ENCODE measurements at regions not wholly inside any gene's neighbourhood (a gene's known extent, or its start where the extent isn't known, plus 50 kb on each side); places are given as distances from the start of the nearest gene placed in this dataset.

GRCh38 chr20:40913224-40914185, 115.1 kb upstream of the TOP1 start:
- H3K9me2 ChIP-seq (replicated peaks; ENCODE audit: control insufficient read depth, low read length): no peaks in the 10 kb centered on the region
- H4K20me1 ChIP-seq (ENCODE audit: control insufficient read depth, insufficient read depth, low read depth, low read length): no peaks in the 10 kb centered on the region
- peaks cover 20% of the 10 kb centered on the region for H3K4me1 ChIP-seq (ENCODE audit: control insufficient read depth, low read length)
- no peak overlapping the region for H3K27ac ChIP-seq (ENCODE audit: low read depth, low read length)
- H3K9me3 ChIP-seq (ENCODE audit: control insufficient read depth, insufficient read depth, low read length): no peaks in the 10 kb centered on the region; the same call in 1 of the 2 replicates
- no peaks in the 10 kb centered on the region for H3K79me2 ChIP-seq (ENCODE audit: control insufficient read depth, low read length)
- H3K4me3 ChIP-seq (ENCODE audit: low read length): no peak overlapping the region
- H3K27me3 ChIP-seq (ENCODE audit: control insufficient read depth, low read length): no peaks in the 10 kb centered on the region
- TF ChIP-seq, protein P1, sequence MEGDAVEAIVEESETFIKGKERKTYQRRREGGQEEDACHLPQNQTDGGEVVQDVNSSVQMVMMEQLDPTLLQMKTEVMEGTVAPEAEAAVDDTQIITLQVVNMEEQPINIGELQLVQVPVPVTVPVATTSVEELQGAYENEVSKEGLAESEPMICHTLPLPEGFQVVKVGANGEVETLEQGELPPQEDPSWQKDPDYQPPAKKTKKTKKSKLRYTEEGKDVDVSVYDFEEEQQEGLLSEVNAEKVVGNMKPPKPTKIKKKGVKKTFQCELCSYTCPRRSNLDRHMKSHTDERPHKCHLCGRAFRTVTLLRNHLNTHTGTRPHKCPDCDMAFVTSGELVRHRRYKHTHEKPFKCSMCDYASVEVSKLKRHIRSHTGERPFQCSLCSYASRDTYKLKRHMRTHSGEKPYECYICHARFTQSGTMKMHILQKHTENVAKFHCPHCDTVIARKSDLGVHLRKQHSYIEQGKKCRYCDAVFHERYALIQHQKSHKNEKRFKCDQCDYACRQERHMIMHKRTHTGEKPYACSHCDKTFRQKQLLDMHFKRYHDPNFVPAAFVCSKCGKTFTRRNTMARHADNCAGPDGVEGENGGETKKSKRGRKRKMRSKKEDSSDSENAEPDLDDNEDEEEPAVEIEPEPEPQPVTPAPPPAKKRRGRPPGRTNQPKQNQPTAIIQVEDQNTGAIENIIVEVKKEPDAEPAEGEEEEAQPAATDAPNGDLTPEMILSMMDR (IDR thresholded peaks at IDR 0.05; ENCODE audit: low read depth, low read length, poor library complexity, severe bottlenecking): no peak
- no peak for TF ChIP-seq EZH2phosphoT487 (IDR thresholded peaks at IDR 0.05; ENCODE audit: borderline replicate concordance, low read length)
- H3K4me2 ChIP-seq (ENCODE audit: low read length): no peak overlapping the region
- H3F3A ChIP-seq (ENCODE audit: control insufficient read depth, insufficient read depth): peaks cover 4% of the 10 kb centered on the region; the same call in 1 of the 2 replicates
- H3K36me3 ChIP-seq (ENCODE audit: control insufficient read depth, low read length): no peaks in the 10 kb centered on the region

- Histone ChIP-seq H3F3A (ENCODE audit: control insufficient read depth, insufficient read depth) (peaks cover 6% of the 10 kb centered on the region; the same call in 1 of the 2 replicates), H3K79me2 (ENCODE audit: control insufficient read depth, low read length) (no peaks in the 10 kb centered on the region), H3K4me3 (ENCODE audit: low read length) (no peak overlapping the region), H3K9me3 (ENCODE audit: control insufficient read depth, insufficient read depth, low read length) (no peaks in the 10 kb centered on the region; the same call in 1 of the 2 replicates), H3K9me2 (replicated peaks; ENCODE audit: control insufficient read depth, low read length) (no peaks in the 10 kb centered on the region), H4K20me1 (ENCODE audit: control insufficient read depth, insufficient read depth, low read depth, low read length) (no peaks in the 10 kb centered on the region), H3K27ac (ENCODE audit: low read depth, low read length) (no peak overlapping the region), H3K4me1 (ENCODE audit: control insufficient read depth, low read length) (peaks cover 24% of the 10 kb centered on the region), H3K4me2 (ENCODE audit: low read length) (peak overlapping the region; percentile 28; the same call in 1 of the 2 replicates), H3K36me3 (ENCODE audit: control insufficient read depth, low read length) (no peaks in the 10 kb centered on the region), H3K27me3 (ENCODE audit: control insufficient read depth, low read length) (no peaks in the 10 kb centered on the region)
- TF ChIP-seq EZH2phosphoT487 (IDR thresholded peaks at IDR 0.05; ENCODE audit: borderline replicate concordance, low read length): no peak
- TF ChIP-seq, protein P1 (IDR thresholded peaks at IDR 0.05; ENCODE audit: low read depth, low read length, poor library complexity, severe bottlenecking): no peak
Measured at GRCh38 chr20:40915756-40916155, 112.9 kb upstream of the TOP1 start.

DNA sequence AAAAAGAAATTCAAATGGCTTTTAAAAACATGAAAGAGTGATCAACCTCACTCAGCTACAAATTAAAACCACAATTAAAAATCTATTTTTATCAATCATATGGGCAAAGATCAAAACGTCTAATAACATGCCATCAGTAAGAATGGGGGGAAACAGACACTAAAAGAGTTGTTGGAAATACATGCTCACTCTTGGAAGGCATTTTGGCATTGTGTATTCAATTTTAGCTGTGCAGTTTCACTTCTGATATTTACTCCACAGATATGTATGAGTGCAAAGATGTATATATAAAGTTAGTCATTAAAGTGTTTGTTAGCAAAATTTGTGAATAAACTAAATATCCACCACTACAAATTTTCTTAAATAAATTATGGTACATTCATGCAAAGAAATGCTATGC, 112.3 kb upstream of the TOP1 start:
- Histone ChIP-seq H3K79me2 (ENCODE audit: control insufficient read depth, low read length) (no peaks in the 10 kb centered on the region), H3F3A (ENCODE audit: control insufficient read depth, insufficient read depth) (peaks cover 6% of the 10 kb centered on the region; the same call in 1 of the 2 replicates), H3K27me3 (ENCODE audit: control insufficient read depth, low read length) (no peaks in the 10 kb centered on the region), H3K27ac (ENCODE audit: low read depth, low read length) (no peak overlapping the region), H3K4me3 (ENCODE audit: low read length) (no peak overlapping the region), H3K4me2 (ENCODE audit: low read length) (peak overlapping the region; percentile 28), H4K20me1 (ENCODE audit: control insufficient read depth, insufficient read depth, low read depth, low read length) (no peaks in the 10 kb centered on the region), H3K36me3 (ENCODE audit: control insufficient read depth, low read length) (no peaks in the 10 kb centered on the region), H3K4me1 (ENCODE audit: control insufficient read depth, low read length) (peaks cover 25% of the 10 kb centered on the region), H3K9me2 (replicated peaks; ENCODE audit: control insufficient read depth, low read length) (no peaks in the 10 kb centered on the region), H3K9me3 (ENCODE audit: control insufficient read depth, insufficient read depth, low read length) (no peaks in the 10 kb centered on the region; the same call in 1 of the 2 replicates)
- TF ChIP-seq, protein P1 (IDR thresholded peaks at IDR 0.05; ENCODE audit: low read depth, low read length, poor library complexity, severe bottlenecking): no peak
- TF ChIP-seq EZH2phosphoT487 (IDR thresholded peaks at IDR 0.05; ENCODE audit: borderline replicate concordance, low read length): no peak
